Tibial artery (tissue), 4 donors: ENCODE measurements at regions not wholly inside any gene's neighbourhood (a gene's known extent, or its start where the extent isn't known, plus 50 kb on each side); places are given as distances from the start of the nearest gene placed in this dataset.

ENCODE experiments used
- DNase-seq, 2 donors: peaks; one replicate each; pipeline ENCODE4 v3.0.0-alpha.2; 2019
- H3K27ac ChIP-seq, 2 donors: fragments of 200-600 bp; sonication (generic) in 1 of 2; 1 replicate in 1 of 2; 2 replicates in 1 of 2; pipeline ENCODE4 v1.5.1; 2018 to 2019; ENCODE audit warnings: mild to moderate bottlenecking in 1 of 2
- H3K27me3 ChIP-seq, 2 donors: fragments of 200-600 bp; sonication (generic) in 1 of 2; one replicate each; pipeline versions ENCODE4 v1.5.1 to v1.6.0; 2016 to 2019
- H3K36me3 ChIP-seq, 3 donors: fragments of 200-600 bp; sonication (generic) in 2 of 3; one replicate each; pipeline ENCODE4 v1.5.1; 2016 to 2019; ENCODE audit warnings: mild to moderate bottlenecking in 2 of 3
- H3K4me1 ChIP-seq, 4 donors: fragments of 200-600 bp; sonication (generic) in 2 of 4; 1 replicate in 3 of 4; 2 replicates in 1 of 4; pipeline ENCODE4 v1.5.1; 2016 to 2019
- H3K4me3 ChIP-seq, 2 donors: fragments of 200-600 bp; sonication (generic) in 1 of 2; 1 replicate in 1 of 2; 2 replicates in 1 of 2; pipeline ENCODE4 v1.5.1; 2018 to 2019; ENCODE audit warnings: mild to moderate bottlenecking in 2 of 2
- H3K9me3 ChIP-seq, 3 donors: fragments of 200-600 bp; sonication (generic) in 1 of 3; one replicate each; pipeline ENCODE4 v1.5.1; 2016 to 2019
- intact Hi-C: fragments of 100-400 bp; cut with DNase I; formaldehyde crosslinking; loops from one replicate; pipeline ENCODE4 v1.15.0; 2023; ENCODE audit warnings: low total_unique reads
- TF ChIP-seq, protein P1 (sequence below), 2 experiments: fragments of 200-600 bp in 1 of 2; fragments of 450-650 bp in 1 of 2; IDR thresholded peaks; one replicate each; pipeline ENCODE4 v1.5.1; 2017 to 2019; ENCODE audit warnings: antibody characterized with exemption in 2 of 2, mild to moderate bottlenecking in 1 of 2, moderate library complexity in 1 of 2

DNA sequence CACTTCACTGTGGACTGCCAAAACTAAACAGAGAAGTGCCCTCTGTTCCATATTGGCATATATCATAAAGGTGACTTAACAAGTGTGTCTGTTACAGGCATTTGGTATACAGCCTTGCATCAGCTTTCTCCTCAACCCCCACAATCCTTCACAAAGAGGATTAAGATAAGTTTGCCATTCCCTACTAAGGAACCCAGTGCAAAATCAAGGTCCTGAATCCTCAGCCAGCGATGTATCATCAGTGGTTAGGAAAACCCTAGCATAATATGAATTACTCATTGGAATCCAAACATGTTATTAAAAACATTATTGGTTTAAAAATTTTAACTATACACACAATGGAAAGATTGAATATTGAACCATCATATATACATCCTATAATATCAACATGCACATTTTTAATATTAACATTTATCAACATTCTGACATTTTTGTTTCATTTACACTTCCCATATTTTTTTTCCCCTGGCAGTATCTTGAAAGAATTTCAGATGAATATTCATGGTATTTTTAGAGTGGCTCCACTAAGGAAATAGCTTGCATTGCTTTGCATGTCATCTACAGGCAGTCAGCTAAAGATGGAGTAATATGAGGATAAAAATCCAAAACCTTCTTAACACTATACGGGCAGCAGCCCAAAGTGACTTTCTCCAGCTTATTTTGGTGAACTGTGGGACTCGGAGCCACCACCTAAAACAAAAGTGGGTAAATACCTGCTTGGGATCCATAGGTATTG is 215.6 kb upstream of the CHRM2 start:
- Histone ChIP-seq H3K4me1 (no peaks in the 10 kb centered on the region), H3K9me3 (no peaks in the 10 kb centered on the region), H3K36me3 (no peaks in the 10 kb centered on the region), H3K4me3 (no peak overlapping the region), H3K27ac (no peak overlapping the region), H3K27me3 (no peaks in the 10 kb centered on the region)
- no peak for DNase-seq
- TF ChIP-seq, protein P1, sequence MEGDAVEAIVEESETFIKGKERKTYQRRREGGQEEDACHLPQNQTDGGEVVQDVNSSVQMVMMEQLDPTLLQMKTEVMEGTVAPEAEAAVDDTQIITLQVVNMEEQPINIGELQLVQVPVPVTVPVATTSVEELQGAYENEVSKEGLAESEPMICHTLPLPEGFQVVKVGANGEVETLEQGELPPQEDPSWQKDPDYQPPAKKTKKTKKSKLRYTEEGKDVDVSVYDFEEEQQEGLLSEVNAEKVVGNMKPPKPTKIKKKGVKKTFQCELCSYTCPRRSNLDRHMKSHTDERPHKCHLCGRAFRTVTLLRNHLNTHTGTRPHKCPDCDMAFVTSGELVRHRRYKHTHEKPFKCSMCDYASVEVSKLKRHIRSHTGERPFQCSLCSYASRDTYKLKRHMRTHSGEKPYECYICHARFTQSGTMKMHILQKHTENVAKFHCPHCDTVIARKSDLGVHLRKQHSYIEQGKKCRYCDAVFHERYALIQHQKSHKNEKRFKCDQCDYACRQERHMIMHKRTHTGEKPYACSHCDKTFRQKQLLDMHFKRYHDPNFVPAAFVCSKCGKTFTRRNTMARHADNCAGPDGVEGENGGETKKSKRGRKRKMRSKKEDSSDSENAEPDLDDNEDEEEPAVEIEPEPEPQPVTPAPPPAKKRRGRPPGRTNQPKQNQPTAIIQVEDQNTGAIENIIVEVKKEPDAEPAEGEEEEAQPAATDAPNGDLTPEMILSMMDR (IDR thresholded peaks at IDR 0.05): no peak
- intact Hi-C loops: no loop called here

DNA sequence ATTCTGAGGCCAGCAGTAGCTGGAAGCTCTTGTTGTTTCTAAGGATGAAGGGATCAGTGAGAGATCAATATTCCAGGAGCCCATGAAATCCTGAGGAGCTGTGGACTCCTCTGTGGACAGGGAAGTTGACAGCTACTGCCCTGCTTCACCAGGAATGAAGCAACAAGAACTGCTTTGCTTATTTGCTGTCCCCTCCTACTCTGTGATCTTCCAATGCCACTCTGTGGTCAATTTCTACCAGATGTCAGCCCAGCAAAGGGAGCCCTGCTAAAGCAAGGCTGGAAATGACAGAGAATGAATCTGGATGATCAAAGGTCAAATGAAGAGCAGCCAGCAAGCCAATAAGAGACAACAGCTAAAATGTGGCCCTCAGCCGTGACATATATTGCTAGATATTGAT is 227.5 kb upstream of the CHRM2 start:
- Histone ChIP-seq H3K27ac (no peak overlapping the region), H3K27me3 (no peaks in the 10 kb centered on the region), H3K4me3 (no peak overlapping the region), H3K9me3 (peaks cover 0 to 3% (median 0%) of the 10 kb centered on the region in 3 donors), H3K36me3 (no peaks in the 10 kb centered on the region), H3K4me1 (no peaks in the 10 kb centered on the region)
- intact Hi-C loops: no loop called here
- DNase-seq: no peak
- TF ChIP-seq, protein P1 (IDR thresholded peaks at IDR 0.05): no peak

DNA sequence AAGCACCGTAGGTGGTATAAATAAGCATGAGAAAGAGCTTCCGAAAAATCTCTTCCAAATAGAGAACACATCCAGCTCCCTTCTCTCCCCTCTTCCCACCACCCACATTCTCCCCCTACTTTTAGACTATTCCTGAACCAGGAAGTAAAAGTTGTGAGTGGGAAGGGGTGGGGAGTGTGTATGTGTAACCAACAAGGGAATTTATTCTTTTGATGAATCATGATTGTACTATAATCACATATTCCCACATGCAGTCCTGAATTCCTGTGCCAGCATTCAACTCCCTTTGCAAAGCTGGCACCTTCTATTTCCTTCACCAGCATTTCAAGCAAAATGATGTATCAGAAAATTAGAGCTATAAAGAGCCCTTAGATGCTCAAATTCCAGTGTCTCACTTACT is 230.6 kb upstream of the CHRM2 start:
- intact Hi-C loops: no loop called here
- Histone ChIP-seq H3K36me3 (no peaks in the 10 kb centered on the region), H3K9me3 (peaks cover 0 to 3% (median 0%) of the 10 kb centered on the region in 3 donors), H3K27me3 (no peaks in the 10 kb centered on the region), H3K4me1 (no peaks in the 10 kb centered on the region), H3K27ac (no peak overlapping the region), H3K4me3 (no peak overlapping the region)
- TF ChIP-seq, protein P1 (IDR thresholded peaks at IDR 0.05): no peak
- no peak for DNase-seq

GRCh38 chr7:136635751-136636150 is 232.7 kb upstream of the CHRM2 start:
- no peak for DNase-seq

GRCh38 chr7:136618818-136619217 is 249.6 kb upstream of the CHRM2 start:
- DNase-seq: no peak
- TF ChIP-seq, protein P1 (IDR thresholded peaks at IDR 0.05): no peak
- H3K27me3 ChIP-seq: no peaks in the 10 kb centered on the region
- H3K27ac ChIP-seq: no peak overlapping the region
- intact Hi-C loops: no loop called here
- no peak overlapping the region for H3K4me3 ChIP-seq
- H3K36me3 ChIP-seq: no peaks in the 10 kb centered on the region
- H3K9me3 ChIP-seq: no peaks in the 10 kb centered on the region
- no peaks in the 10 kb centered on the region for H3K4me1 ChIP-seq

More at GRCh38 chr7:136635751-136636150, 232.7 kb upstream of the CHRM2 start:
- Histone ChIP-seq H3K27ac (no peak overlapping the region), H3K4me1 (no peaks in the 10 kb centered on the region), H3K9me3 (peaks cover 0 to 3% (median 0%) of the 10 kb centered on the region in 3 donors), H3K4me3 (no peak overlapping the region), H3K36me3 (no peaks in the 10 kb centered on the region), H3K27me3 (no peaks in the 10 kb centered on the region)
- intact Hi-C loops: no loop called here
- TF ChIP-seq, protein P1 (IDR thresholded peaks at IDR 0.05): no peak
